Endometrial microvascular endothelial cells (primary cell): ENCODE measurements at regions not wholly inside any gene's neighbourhood (a gene's known extent, or its start where the extent isn't known, plus 50 kb on each side); places are given as distances from the start of the nearest gene placed in this dataset.

Experiments used
- in situ Hi-C: cut with HindIII; loops from 2 replicates; pipeline ENCODE4 v1.10.0; 2017; ENCODE audit warnings: low sequenced_read_pairs, low pct_unique_long_range_greater_than_20kb; ENCODE audit errors: inconsistent ontology term

- in situ Hi-C loops, result no loop called here
These were observed 137.3 kb downstream of the HFE start for GRCh38 chr6:26224547-26224912.

- in situ Hi-C loops, result loop anchor here (25.0 kb wide), 1 partner anchor 912 kb away; a partner anchor contains a TSS
These were observed 138.0 kb downstream of the HFE start for GRCh38 chr6:26224940-26225847.

GRCh38 chr6:26225848-26226578 is 138.8 kb downstream of the HFE start:
- in situ Hi-C loops, result loop anchor here (25.0 kb wide), 1 partner anchor 911 kb away; a partner anchor contains a TSS

GRCh38 chr6:26226579-26226967 is 138.4 kb upstream of the BTN3A2 start:
- in situ Hi-C loops, result loop anchor here (25.0 kb wide), 1 partner anchor 911 kb away; a partner anchor contains a TSS

GRCh38 chr6:26230351-26230750 is 134.6 kb upstream of the BTN3A2 start:
- in situ Hi-C loops, result loop anchor here (25.0 kb wide), 1 partner anchor 907 kb away; a partner anchor contains a TSS

GRCh38 chr6:26231006-26231587 is 133.9 kb upstream of the BTN3A2 start:
- in situ Hi-C loops, result loop anchor here (25.0 kb wide), 1 partner anchor 906 kb away; a partner anchor contains a TSS

GRCh38 chr6:26232306-26232939 is 132.6 kb upstream of the BTN3A2 start:
- in situ Hi-C loops, result loop anchor here (25.0 kb wide), 1 partner anchor 905 kb away; a partner anchor contains a TSS

GRCh38 chr6:26232940-26233648 is 131.9 kb upstream of the BTN3A2 start:
- in situ Hi-C loops, result loop anchor here (25.0 kb wide), 1 partner anchor 904 kb away; a partner anchor contains a TSS

- in situ Hi-C loops, result loop anchor here (25.0 kb wide), 1 partner anchor 903 kb away; a partner anchor contains a TSS
These were observed 131.2 kb upstream of the BTN3A2 start for GRCh38 chr6:26233649-26234420.

- in situ Hi-C loops, result loop anchor here (25.0 kb wide), 1 partner anchor 903 kb away; a partner anchor contains a TSS
These were observed 130.3 kb upstream of the BTN3A2 start for GRCh38 chr6:26234421-26235301.

- in situ Hi-C loops, result loop anchor here (25.0 kb wide), 1 partner anchor 902 kb away; a partner anchor contains a TSS
These were observed 129.7 kb upstream of the BTN3A2 start for GRCh38 chr6:26235302-26235670.

- in situ Hi-C loops, result loop anchor here (25.0 kb wide), 1 partner anchor 898 kb away; a partner anchor contains a TSS
These were observed 125.6 kb upstream of the BTN3A2 start for GRCh38 chr6:26239415-26239814.

- in situ Hi-C loops, result loop anchor here (25.0 kb wide), 1 partner anchor 897 kb away; a partner anchor contains a TSS
These were observed 124.6 kb upstream of the BTN3A2 start for GRCh38 chr6:26240157-26241032.

GRCh38 chr6:26241033-26241895 is 123.7 kb upstream of the BTN3A2 start:
- in situ Hi-C loops, result loop anchor here (25.0 kb wide), 1 partner anchor 896 kb away; a partner anchor contains a TSS

GRCh38 chr6:26243132-26243531 is 121.9 kb upstream of the BTN3A2 start:
- in situ Hi-C loops, result loop anchor here (25.0 kb wide), 1 partner anchor 894 kb away; a partner anchor contains a TSS
